Brain pericyte (primary cell): ENCODE measurements at regions not wholly inside any gene's neighbourhood (a gene's known extent, or its start where the extent isn't known, plus 50 kb on each side); places are given as distances from the start of the nearest gene placed in this dataset.

Experiments
- DNase-seq: peaks from one replicate; pipeline ENCODE4 v3.0.0-alpha.2; 2012; ENCODE audit warnings: low read depth, low spot score

GRCh38 chr13:74966814-74967424 is 515.0 kb downstream of the TBC1D4 start:
- DNase-seq, result peak; percentile 17

- no peak for DNase-seq
Observed at GRCh38 chr13:74966275-74966674, 515.7 kb downstream of the TBC1D4 start.

- DNase-seq, result no peak
Observed at GRCh38 chr13:74945637-74946036, 536.3 kb downstream of the TBC1D4 start.

GRCh38 chr13:74931698-74932433 is 550.1 kb downstream of the TBC1D4 start:
- DNase-seq, result no peak

- peak; percentile 10 for DNase-seq
Observed at GRCh38 chr13:74930402-74931165, 551.4 kb downstream of the TBC1D4 start.

- DNase-seq, result peak; percentile 2
Observed at GRCh38 chr13:74929436-74929835, 552.5 kb downstream of the TBC1D4 start.

GRCh38 chr13:74927823-74928222 is 554.1 kb downstream of the TBC1D4 start:
- DNase-seq, result no peak

- DNase-seq, result no peak
Observed at GRCh38 chr13:74922963-74923362, 559.0 kb downstream of the TBC1D4 start.

- no peak for DNase-seq
Observed at GRCh38 chr13:74921326-74921725, 560.6 kb downstream of the TBC1D4 start.

- DNase-seq, result no peak
Observed at GRCh38 chr13:74920920-74921319, 561.0 kb downstream of the TBC1D4 start.

GRCh38 chr13:74920361-74920760 is 561.6 kb downstream of the TBC1D4 start:
- no peak for DNase-seq

- no peak for DNase-seq
Observed at GRCh38 chr13:74919914-74920313, 562.1 kb downstream of the TBC1D4 start.

GRCh38 chr13:74912898-74913297 is 569.1 kb downstream of the TBC1D4 start:
- DNase-seq, result no peak

- no peak for DNase-seq
Observed at GRCh38 chr13:74910415-74910814, 571.6 kb downstream of the TBC1D4 start.

GRCh38 chr13:74907788-74908187 is 574.2 kb downstream of the TBC1D4 start:
- no peak for DNase-seq

- DNase-seq, result no peak
Observed at GRCh38 chr13:74904556-74904955, 577.4 kb downstream of the TBC1D4 start.

- DNase-seq, result no peak
Observed at GRCh38 chr13:74895042-74895796, 586.8 kb downstream of the TBC1D4 start.

- no peak for DNase-seq
Observed at GRCh38 chr13:74892096-74892495, 589.9 kb downstream of the TBC1D4 start.

GRCh38 chr13:74891610-74892009 is 590.4 kb downstream of the TBC1D4 start:
- DNase-seq, result no peak

- no peak for DNase-seq
Observed at GRCh38 chr13:74889321-74889720, 592.6 kb downstream of the TBC1D4 start.

GRCh38 chr13:74886502-74886901 is 595.5 kb downstream of the TBC1D4 start:
- no peak for DNase-seq

- DNase-seq, result no peak
Observed at GRCh38 chr13:74883834-74884233, 598.1 kb downstream of the TBC1D4 start.
